ENCODE measurements at regions not wholly inside any gene's neighbourhood (a gene's known extent, or its start where the extent isn't known, plus 50 kb on each side); places are given as distances from the start of the nearest gene placed in this dataset.

GRCh38 chr15:35750051-35750450, 204.1 kb upstream of the DPH6 start:
- no peak overlapping the region for H3K27ac ChIP-seq (ENCODE audit: extremely low read depth, low read depth, low read length)
- POLR2A ChIA-PET = no interaction called here
- TF ChIP-seq ZNF596 (tag by site-specific recombination; IDR thresholded peaks at IDR 0.05) = no peak
- TF ChIP-seq ZNF561 (tag by site-specific recombination; IDR thresholded peaks at IDR 0.05; ENCODE audit: borderline replicate concordance) = no peak
- TF ChIP-seq ZNF449 (tag by site-specific recombination; IDR thresholded peaks at IDR 0.05) = no peak
- no peak for TF ChIP-seq MYNN (tag by site-specific recombination; IDR thresholded peaks at IDR 0.05; ENCODE audit: borderline replicate concordance)
- TF ChIP-seq WT1 (tag by site-specific recombination; IDR thresholded peaks at IDR 0.05) = no peak
- no peak for TF ChIP-seq ZNF362 (tag by site-specific recombination; IDR thresholded peaks at IDR 0.05)
- no peak for TF ChIP-seq ZNF324 (tag by site-specific recombination; IDR thresholded peaks at IDR 0.05)
- no peak for TF ChIP-seq ZNF26 (tag by site-specific recombination; IDR thresholded peaks at IDR 0.05)
- no peak for TF ChIP-seq ZNF292 (tag by site-specific recombination; IDR thresholded peaks at IDR 0.05; ENCODE audit: borderline replicate concordance, low read depth)
- TF ChIP-seq ZNF2 (tag by site-specific recombination; IDR thresholded peaks at IDR 0.05) = no peak
- no peak for TF ChIP-seq ZNF610 (tag by site-specific recombination; IDR thresholded peaks at IDR 0.05; ENCODE audit: borderline replicate concordance)
- TF ChIP-seq ZBTB1 (tag by site-specific recombination; IDR thresholded peaks at IDR 0.05) = no peak
- TF ChIP-seq ZFP37 (tag by site-specific recombination; IDR thresholded peaks at IDR 0.05) = no peak
- H3K9me3 ChIP-seq (ENCODE audit: control insufficient read depth, insufficient read depth, low read depth, low read length) = no peaks in the 10 kb centered on the region
- CTCF ChIA-PET = interaction anchor here (1.2 to 1.9 kb wide), 3 partner anchors 53 to 752 kb away, joined by 3 to 7 read pairs (median 5); no protein-coding TSS in a partner anchor
- H3K36me3 ChIP-seq (ENCODE audit: control insufficient read depth in 2 of 2, insufficient read depth in 1 of 2, low read length in 2 of 2) = no peaks in the 10 kb centered on the region
- peaks cover 2% of the 10 kb centered on the region; the same call in 1 of the 2 replicates for H3K4me1 ChIP-seq (ENCODE audit: control insufficient read depth, insufficient read depth, low read length)
- H3K4me3 ChIP-seq (ENCODE audit: low read depth, low read length) = no peak overlapping the region

- no peak overlapping the region for H3K4me3 ChIP-seq (ENCODE audit: low read depth, low read length)
- TF ChIP-seq ZNF239 (tag by site-specific recombination; IDR thresholded peaks at IDR 0.05) (no peak), ZNF274 (IDR thresholded peaks at IDR 0.05; ENCODE audit: low read length) (no peak), ZNF274 (tag by site-specific recombination; IDR thresholded peaks at IDR 0.05; ENCODE audit: borderline replicate concordance) (no peak), ZSCAN30 (tag by site-specific recombination; IDR thresholded peaks at IDR 0.05) (0 out of 2 replicates have a peak, but pooled peaks have one; percentile 20), ZNF530 (tag by site-specific recombination; IDR thresholded peaks at IDR 0.05; ENCODE audit: low read depth) (no peak), ZNF654 (tag by site-specific recombination; IDR thresholded peaks at IDR 0.05; ENCODE audit: low read depth) (peak; percentile 80), ZNF677 (tag by site-specific recombination; IDR thresholded peaks at IDR 0.05) (no peak), ZNF362 (tag by site-specific recombination; IDR thresholded peaks at IDR 0.05) (no peak), PATZ1 (tag by site-specific recombination; IDR thresholded peaks at IDR 0.05) (no peak), PRDM10 (tag by site-specific recombination; IDR thresholded peaks at IDR 0.05) (0 out of 2 replicates have a peak, but pooled peaks have one; percentile 13), KLF16 (tag by site-specific recombination; IDR thresholded peaks at IDR 0.05) (no peak)
- H3K36me3 ChIP-seq (ENCODE audit: control insufficient read depth in 2 of 2, insufficient read depth in 1 of 2, low read length in 2 of 2) = no peaks in the 10 kb centered on the region
- no peaks in the 10 kb centered on the region for H3K9me3 ChIP-seq (ENCODE audit: control insufficient read depth, insufficient read depth, low read depth, low read length)
- ChIA-PET CTCF (interaction anchor here (0.6 to 2.0 kb wide), 15 partner anchors 10 to 1326 kb away, joined by 3 to 13 read pairs (median 3); no protein-coding TSS in a partner anchor), POLR2A (no interaction called here)
- H3K4me1 ChIP-seq (ENCODE audit: control insufficient read depth, insufficient read depth, low read length) = peaks cover 8% of the 10 kb centered on the region; the same call in 1 of the 2 replicates
- no peak overlapping the region for H3K27ac ChIP-seq (ENCODE audit: extremely low read depth, low read depth, low read length)
Observed at GRCh38 chr15:35751413-35752133, 205.6 kb upstream of the DPH6 start.

Measured in HEK293 (cell line).